CD8-positive, alpha-beta memory T cell (primary cell): ENCODE measurements at regions not wholly inside any gene's neighbourhood (a gene's known extent, or its start where the extent isn't known, plus 50 kb on each side); places are given as distances from the start of the nearest gene placed in this dataset.

Source experiments
- CTCF ChIA-PET: fragments of 350-600 bp; sonication (Branson Sonifier 250); formaldehyde crosslinking; loops from one replicate; lab custom pipeline; 2021; ENCODE audit warnings: antibody characterized with exemption; lab: Charles Lee
- POLR2A ChIA-PET: fragments of 350-600 bp; sonication (Branson Sonifier 250); formaldehyde crosslinking; loops from one replicate; lab custom pipeline; 2021; ENCODE audit warnings: antibody characterized with exemption; lab: Charles Lee
- DNase-seq, 5 donors: peaks; one replicate each; pipeline versions ENCODE4 v3.0.0 to v3.0.0-alpha.2; 2020 to 2022; ENCODE audit warnings: mixed read lengths in 1 of 5
- H3K27ac ChIP-seq: one replicate; pipeline ENCODE4 v1.7.0; 2013; ENCODE audit warnings: low read depth, mild to moderate bottlenecking, low read length, moderate library complexity
- H3K27me3 ChIP-seq: 2 replicates; pipeline ENCODE4 v1.7.0; 2013; ENCODE audit warnings: low read length, mild to moderate bottlenecking; ENCODE audit not compliant: insufficient read depth, poor library complexity, severe bottlenecking
- H3K36me3 ChIP-seq: 2 replicates; pipeline ENCODE4 v1.7.0; 2013; ENCODE audit warnings: mild to moderate bottlenecking, low read length, moderate library complexity; ENCODE audit not compliant: insufficient read depth
- H3K4me1 ChIP-seq: 2 replicates; pipeline ENCODE4 v1.7.0; 2013; ENCODE audit warnings: mild to moderate bottlenecking, low read length, moderate library complexity; ENCODE audit not compliant: insufficient read depth
- H3K4me3 ChIP-seq: 2 replicates; pipeline ENCODE4 v1.7.0; 2013; ENCODE audit warnings: mild to moderate bottlenecking, low read length
- H3K9me3 ChIP-seq: 2 replicates; pipeline ENCODE4 v1.7.0; 2013; ENCODE audit warnings: mild to moderate bottlenecking, low read length
- H3K27ac Mint-ChIP-seq, 8 donors: one replicate each; pipeline ENCODE4 v1.8.0; 2020 to 2021; ENCODE audit warnings: mixed read lengths in 8 of 8, mild to moderate bottlenecking in 6 of 8, inconsistent platforms in 3 of 8, moderate library complexity in 3 of 8
- H3K27me3 Mint-ChIP-seq, 2 donors: one replicate each; pipeline ENCODE4 v1.8.0; 2020 to 2021; ENCODE audit warnings: mixed read lengths in 2 of 2, mild to moderate bottlenecking in 1 of 2, moderate library complexity in 1 of 2
- H3K36me3 Mint-ChIP-seq, 3 donors: one replicate each; pipeline ENCODE4 v1.8.0; 2020 to 2021; ENCODE audit warnings: mixed read lengths in 3 of 3, inconsistent platforms in 1 of 3, mild to moderate bottlenecking in 1 of 3
- H3K4me1 Mint-ChIP-seq, 3 donors: one replicate each; pipeline ENCODE4 v1.8.0; 2020 to 2021; ENCODE audit warnings: mixed read lengths in 3 of 3, inconsistent platforms in 1 of 3, mild to moderate bottlenecking in 1 of 3
- H3K4me3 Mint-ChIP-seq, 7 donors: one replicate each; pipeline ENCODE4 v1.8.0; 2020 to 2021; ENCODE audit warnings: mixed read lengths in 7 of 7, mild to moderate bottlenecking in 6 of 7, moderate library complexity in 4 of 7, inconsistent platforms in 2 of 7
- H3K9me3 Mint-ChIP-seq, 5 donors: one replicate each; pipeline ENCODE4 v1.8.0; 2020 to 2022; ENCODE audit warnings: mixed read lengths in 5 of 5, mild to moderate bottlenecking in 3 of 5, moderate library complexity in 2 of 5, inconsistent platforms in 1 of 5

- Histone ChIP-seq H3K4me1 (no peaks in the 10 kb centered on the region), H3K4me3 (no peak overlapping the region), H3K27me3 (no peaks in the 10 kb centered on the region), H3K36me3 (no peaks in the 10 kb centered on the region), H3K9me3 (no peaks in the 10 kb centered on the region), H3K27ac (no peak overlapping the region)
- H3K27ac Mint-ChIP-seq: no peak overlapping the region
- H3K4me3 Mint-ChIP-seq: no peak overlapping the region
- ChIA-PET POLR2A (no interaction called here), CTCF (no interaction called here)
- no peaks in the 10 kb centered on the region for H3K9me3 Mint-ChIP-seq
- peaks cover 3 to 9% (median 8%) of the 10 kb centered on the region in 3 donors for H3K4me1 Mint-ChIP-seq
- no peaks in the 10 kb centered on the region for H3K27me3 Mint-ChIP-seq
- no peaks in the 10 kb centered on the region for H3K36me3 Mint-ChIP-seq
- DNase-seq: no peak
These were observed 682.0 kb upstream of the ID2 start for GRCh38 chr2:7999683-8000476.

GRCh38 chr2:8000870-8001269 is 681.0 kb upstream of the ID2 start:
- Mint-ChIP-seq H3K9me3 (no peaks in the 10 kb centered on the region), H3K4me3 (no peak overlapping the region), H3K36me3 (no peaks in the 10 kb centered on the region), H3K27me3 (no peaks in the 10 kb centered on the region), H3K27ac (peak overlapping the region in 1 of 8 donors; percentile 5), H3K4me1 (peaks cover 3 to 8% (median 7%) of the 10 kb centered on the region in 3 donors)
- Histone ChIP-seq H3K27ac (no peak overlapping the region), H3K27me3 (no peaks in the 10 kb centered on the region), H3K4me3 (no peak overlapping the region), H3K4me1 (no peaks in the 10 kb centered on the region), H3K9me3 (no peaks in the 10 kb centered on the region), H3K36me3 (no peaks in the 10 kb centered on the region)
- CTCF ChIA-PET: no interaction called here
- no peak for DNase-seq
- POLR2A ChIA-PET: no interaction called here

- Mint-ChIP-seq H3K9me3 (no peaks in the 10 kb centered on the region), H3K27ac (no peak overlapping the region), H3K4me1 (no peaks in the 10 kb centered on the region), H3K36me3 (no peaks in the 10 kb centered on the region), H3K4me3 (no peak overlapping the region), H3K27me3 (no peaks in the 10 kb centered on the region)
- DNase-seq: no peak
- Histone ChIP-seq H3K4me1 (no peaks in the 10 kb centered on the region), H3K27me3 (no peaks in the 10 kb centered on the region), H3K9me3 (no peaks in the 10 kb centered on the region), H3K36me3 (no peaks in the 10 kb centered on the region), H3K27ac (no peak overlapping the region), H3K4me3 (no peak overlapping the region)
- POLR2A ChIA-PET: no interaction called here
- CTCF ChIA-PET: interaction anchor here (1.0 kb wide), 1 partner anchor 10 kb away, joined by 3 read pairs; no protein-coding TSS in a partner anchor
These were observed 679.0 kb upstream of the ID2 start for GRCh38 chr2:8002765-8003393.

GRCh38 chr2:8003462-8004075 is 678.3 kb upstream of the ID2 start:
- no peaks in the 10 kb centered on the region for H3K4me1 Mint-ChIP-seq
- no peak for DNase-seq
- Histone ChIP-seq H3K9me3 (no peaks in the 10 kb centered on the region), H3K27ac (no peak overlapping the region), H3K36me3 (no peaks in the 10 kb centered on the region), H3K4me3 (no peak overlapping the region), H3K27me3 (no peaks in the 10 kb centered on the region), H3K4me1 (no peaks in the 10 kb centered on the region)
- H3K27me3 Mint-ChIP-seq: no peaks in the 10 kb centered on the region
- H3K27ac Mint-ChIP-seq: peak overlapping the region in 3 of 8 donors; percentile 22 to 57 (median 24)
- no peaks in the 10 kb centered on the region for H3K9me3 Mint-ChIP-seq
- no peaks in the 10 kb centered on the region for H3K36me3 Mint-ChIP-seq
- POLR2A ChIA-PET: no interaction called here
- H3K4me3 Mint-ChIP-seq: no peak overlapping the region
- CTCF ChIA-PET: interaction anchor here (1.0 kb wide), 1 partner anchor 10 kb away, joined by 3 read pairs; no protein-coding TSS in a partner anchor

GRCh38 chr2:8004250-8004681 is 677.6 kb upstream of the ID2 start:
- no peaks in the 10 kb centered on the region for H3K36me3 Mint-ChIP-seq
- no peak for DNase-seq
- CTCF ChIA-PET: no interaction called here
- H3K27ac Mint-ChIP-seq: no peak overlapping the region
- H3K4me1 Mint-ChIP-seq: no peaks in the 10 kb centered on the region
- no peaks in the 10 kb centered on the region for H3K9me3 ChIP-seq
- H3K27me3 ChIP-seq: no peaks in the 10 kb centered on the region
- H3K27me3 Mint-ChIP-seq: no peaks in the 10 kb centered on the region
- POLR2A ChIA-PET: no interaction called here
- H3K4me3 ChIP-seq: no peak overlapping the region
- no peak overlapping the region for H3K27ac ChIP-seq
- no peaks in the 10 kb centered on the region for H3K36me3 ChIP-seq
- H3K4me1 ChIP-seq: no peaks in the 10 kb centered on the region
- no peak overlapping the region for H3K4me3 Mint-ChIP-seq
- no peaks in the 10 kb centered on the region for H3K9me3 Mint-ChIP-seq

- Mint-ChIP-seq H3K4me3 (no peak overlapping the region), H3K4me1 (no peaks in the 10 kb centered on the region), H3K9me3 (no peaks in the 10 kb centered on the region), H3K27ac (no peak overlapping the region), H3K36me3 (no peaks in the 10 kb centered on the region), H3K27me3 (no peaks in the 10 kb centered on the region)
- no peak overlapping the region for H3K4me3 ChIP-seq
- no peaks in the 10 kb centered on the region for H3K36me3 ChIP-seq
- POLR2A ChIA-PET: no interaction called here
- H3K9me3 ChIP-seq: no peaks in the 10 kb centered on the region
- DNase-seq: no peak
- no peak overlapping the region for H3K27ac ChIP-seq
- no peaks in the 10 kb centered on the region for H3K4me1 ChIP-seq
- CTCF ChIA-PET: no interaction called here
- no peaks in the 10 kb centered on the region for H3K27me3 ChIP-seq
These were observed 675.7 kb upstream of the ID2 start for GRCh38 chr2:8006181-8006580.

- no peaks in the 10 kb centered on the region for H3K27me3 ChIP-seq
- Mint-ChIP-seq H3K27ac (peak overlapping the region in 1 of 8 donors; percentile 73), H3K4me1 (no peaks in the 10 kb centered on the region), H3K27me3 (no peaks in the 10 kb centered on the region), H3K4me3 (no peak overlapping the region), H3K9me3 (no peaks in the 10 kb centered on the region), H3K36me3 (no peaks in the 10 kb centered on the region)
- ChIA-PET CTCF (no interaction called here), POLR2A (no interaction called here)
- H3K4me3 ChIP-seq: no peak overlapping the region
- no peaks in the 10 kb centered on the region for H3K36me3 ChIP-seq
- no peaks in the 10 kb centered on the region for H3K4me1 ChIP-seq
- no peak for DNase-seq
- H3K27ac ChIP-seq: no peak overlapping the region
- H3K9me3 ChIP-seq: no peaks in the 10 kb centered on the region
These were observed 675.2 kb upstream of the ID2 start for GRCh38 chr2:8006626-8007025.

GRCh38 chr2:8009010-8009597 is 672.8 kb upstream of the ID2 start:
- CTCF ChIA-PET: interaction anchor here (1.2 kb wide), 1 partner anchor 14 kb away, joined by 3 read pairs; no protein-coding TSS in a partner anchor
- H3K36me3 Mint-ChIP-seq: no peaks in the 10 kb centered on the region

More at GRCh38 chr2:8009010-8009597, 672.8 kb upstream of the ID2 start:
- no peaks in the 10 kb centered on the region for H3K27me3 Mint-ChIP-seq
- no peaks in the 10 kb centered on the region for H3K36me3 ChIP-seq
- POLR2A ChIA-PET: no interaction called here
- H3K4me3 Mint-ChIP-seq: no peak overlapping the region
- H3K27ac Mint-ChIP-seq: peak overlapping the region in 1 of 8 donors; percentile 2
- no peaks in the 10 kb centered on the region for H3K4me1 Mint-ChIP-seq
- no peaks in the 10 kb centered on the region for H3K9me3 ChIP-seq
- no peaks in the 10 kb centered on the region for H3K4me1 ChIP-seq
- no peaks in the 10 kb centered on the region for H3K9me3 Mint-ChIP-seq
- no peaks in the 10 kb centered on the region for H3K27me3 ChIP-seq
- no peak overlapping the region for H3K27ac ChIP-seq
- H3K4me3 ChIP-seq: no peak overlapping the region
- no peak for DNase-seq
